ENCODE measurements at regions not wholly inside any gene's neighbourhood (a gene's known extent, or its start where the extent isn't known, plus 50 kb on each side); places are given as distances from the start of the nearest gene placed in this dataset.

DNA sequence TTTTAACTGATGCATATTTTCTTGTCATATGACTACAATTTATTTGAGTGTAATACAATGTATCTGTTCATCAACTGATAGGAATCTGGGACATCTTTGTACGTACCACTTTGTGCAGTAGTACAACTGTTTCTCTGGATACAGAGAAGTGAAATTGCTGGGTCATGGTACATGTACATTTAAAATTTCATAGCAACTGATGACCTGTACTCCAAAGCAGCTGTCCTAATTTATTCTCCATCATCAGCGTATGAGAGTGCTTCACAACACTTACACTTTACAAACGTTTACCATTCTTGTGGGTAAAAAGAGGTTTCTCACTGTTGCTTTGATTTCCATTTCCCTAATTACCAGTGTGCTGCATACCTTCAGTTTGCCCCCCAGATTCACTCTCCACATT lies 552.8 kb upstream of the CADM1 start:
- no peaks in the 10 kb centered on the region for H3K4me1 ChIP-seq (ENCODE audit: control insufficient read depth, insufficient read depth, low read length)
- ChIA-PET POLR2A (no interaction called here), CTCF (no interaction called here)
- H3K27me3 ChIP-seq (ENCODE audit: control insufficient read depth, insufficient read depth, low read length): peaks cover 17% of the 10 kb centered on the region
- no peak overlapping the region for H3K4me3 ChIP-seq (ENCODE audit: low read depth in 2 of 2, low read length in 2 of 2)
- intact Hi-C loops (cut with micrococcal nuclease; ENCODE audit: unreplicated experiment): no loop called here
- no peak for ATAC-seq
- H3K36me3 ChIP-seq (ENCODE audit: control insufficient read depth, insufficient read depth, low read length): no peaks in the 10 kb centered on the region
- H3K9me3 ChIP-seq (ENCODE audit: control insufficient read depth, insufficient read depth, low read depth, low read length): no peaks in the 10 kb centered on the region
- no TSS peak for BruUV-seq (replicated peaks)
- in situ Hi-C loops (cut with HindIII; ENCODE audit: low pct_unique_long_range_greater_than_20kb, low sequenced_read_pairs): no loop called here
- H3K27ac ChIP-seq (ENCODE audit: low read length): no peak overlapping the region
- DNase-seq (ENCODE audit: low read depth, low spot score): no peak
- TF ChIP-seq TCF7L2 (IDR thresholded peaks at IDR 0.05; ENCODE audit: low read depth, low read length) (no peak), CTCF (IDR thresholded peaks at IDR 0.05) (no peak), POLR2AphosphoS5 (IDR thresholded peaks at IDR 0.05; ENCODE audit: low read depth, low read length) (no peak), SIN3A (IDR thresholded peaks at IDR 0.05; ENCODE audit: borderline replicate concordance, insufficient read depth, low read depth, low read length) (no peak)
- TF ChIP-seq, protein P1, sequence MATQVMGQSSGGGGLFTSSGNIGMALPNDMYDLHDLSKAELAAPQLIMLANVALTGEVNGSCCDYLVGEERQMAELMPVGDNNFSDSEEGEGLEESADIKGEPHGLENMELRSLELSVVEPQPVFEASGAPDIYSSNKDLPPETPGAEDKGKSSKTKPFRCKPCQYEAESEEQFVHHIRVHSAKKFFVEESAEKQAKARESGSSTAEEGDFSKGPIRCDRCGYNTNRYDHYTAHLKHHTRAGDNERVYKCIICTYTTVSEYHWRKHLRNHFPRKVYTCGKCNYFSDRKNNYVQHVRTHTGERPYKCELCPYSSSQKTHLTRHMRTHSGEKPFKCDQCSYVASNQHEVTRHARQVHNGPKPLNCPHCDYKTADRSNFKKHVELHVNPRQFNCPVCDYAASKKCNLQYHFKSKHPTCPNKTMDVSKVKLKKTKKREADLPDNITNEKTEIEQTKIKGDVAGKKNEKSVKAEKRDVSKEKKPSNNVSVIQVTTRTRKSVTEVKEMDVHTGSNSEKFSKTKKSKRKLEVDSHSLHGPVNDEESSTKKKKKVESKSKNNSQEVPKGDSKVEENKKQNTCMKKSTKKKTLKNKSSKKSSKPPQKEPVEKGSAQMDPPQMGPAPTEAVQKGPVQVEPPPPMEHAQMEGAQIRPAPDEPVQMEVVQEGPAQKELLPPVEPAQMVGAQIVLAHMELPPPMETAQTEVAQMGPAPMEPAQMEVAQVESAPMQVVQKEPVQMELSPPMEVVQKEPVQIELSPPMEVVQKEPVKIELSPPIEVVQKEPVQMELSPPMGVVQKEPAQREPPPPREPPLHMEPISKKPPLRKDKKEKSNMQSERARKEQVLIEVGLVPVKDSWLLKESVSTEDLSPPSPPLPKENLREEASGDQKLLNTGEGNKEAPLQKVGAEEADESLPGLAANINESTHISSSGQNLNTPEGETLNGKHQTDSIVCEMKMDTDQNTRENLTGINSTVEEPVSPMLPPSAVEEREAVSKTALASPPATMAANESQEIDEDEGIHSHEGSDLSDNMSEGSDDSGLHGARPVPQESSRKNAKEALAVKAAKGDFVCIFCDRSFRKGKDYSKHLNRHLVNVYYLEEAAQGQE (IDR thresholded peaks at IDR 0.05; ENCODE audit: insufficient read depth in 1 of 2, low read depth in 2 of 2, low read length in 1 of 2): no peak

GRCh38 chr11:116055064-116055463 lies 550.8 kb upstream of the CADM1 start:
- POLR2A ChIA-PET: no interaction called here
- CTCF ChIA-PET: no interaction called here
- TF ChIP-seq, protein P1 (IDR thresholded peaks at IDR 0.05; ENCODE audit: insufficient read depth in 1 of 2, low read depth in 2 of 2, low read length in 1 of 2): no peak
- TF ChIP-seq SIN3A (IDR thresholded peaks at IDR 0.05; ENCODE audit: borderline replicate concordance, insufficient read depth, low read depth, low read length) (no peak), CTCF (IDR thresholded peaks at IDR 0.05) (no peak)
- DNase-seq (ENCODE audit: low read depth, low spot score) (no peak), ATAC-seq (no peak)
- no peaks in the 10 kb centered on the region for H3K4me1 ChIP-seq (ENCODE audit: control insufficient read depth, insufficient read depth, low read length)
- intact Hi-C loops (cut with micrococcal nuclease; ENCODE audit: unreplicated experiment) (no loop called here), in situ Hi-C loops (cut with HindIII; ENCODE audit: low pct_unique_long_range_greater_than_20kb, low sequenced_read_pairs) (no loop called here)
- peaks cover 17% of the 10 kb centered on the region for H3K27me3 ChIP-seq (ENCODE audit: control insufficient read depth, insufficient read depth, low read length)
- H3K9me3 ChIP-seq (ENCODE audit: control insufficient read depth, insufficient read depth, low read depth, low read length): no peaks in the 10 kb centered on the region
- H3K4me3 ChIP-seq (ENCODE audit: low read depth in 2 of 2, low read length in 2 of 2): no peak overlapping the region
- H3K27ac ChIP-seq (ENCODE audit: low read length): no peak overlapping the region
- H3K36me3 ChIP-seq (ENCODE audit: control insufficient read depth, insufficient read depth, low read length): no peaks in the 10 kb centered on the region
- BruUV-seq (replicated peaks): no TSS peak
